Osteocyte (in vitro differentiated cells): ENCODE measurements at regions not wholly inside any gene's neighbourhood (a gene's known extent, or its start where the extent isn't known, plus 50 kb on each side); places are given as distances from the start of the nearest gene placed in this dataset.

Experiments used
- DNase-seq: peaks from one replicate; pipeline ENCODE4 v3.0.0; 2021; ENCODE audit warnings: mixed read lengths; ENCODE audit not compliant: unreplicated experiment; ENCODE audit errors: extremely low spot score
- H3K27ac Mint-ChIP-seq: one replicate; pipeline ENCODE4 v1.8.0; 2021; ENCODE audit warnings: mild to moderate bottlenecking, mixed read lengths; ENCODE audit not compliant: unreplicated experiment
- H3K27me3 Mint-ChIP-seq: one replicate; pipeline ENCODE4 v1.8.0; 2021; ENCODE audit warnings: mixed read lengths; ENCODE audit not compliant: unreplicated experiment
- H3K36me3 Mint-ChIP-seq: one replicate; pipeline ENCODE4 v1.8.0; 2021; ENCODE audit warnings: mixed read lengths; ENCODE audit not compliant: unreplicated experiment
- H3K4me1 Mint-ChIP-seq: one replicate; pipeline ENCODE4 v1.8.0; 2021; ENCODE audit warnings: mixed read lengths; ENCODE audit not compliant: unreplicated experiment
- H3K4me3 Mint-ChIP-seq: one replicate; pipeline ENCODE4 v1.8.0; 2021; ENCODE audit warnings: mild to moderate bottlenecking, moderate library complexity, mixed read lengths; ENCODE audit not compliant: unreplicated experiment
- H3K9me3 Mint-ChIP-seq: one replicate; pipeline ENCODE4 v1.8.0; 2021; ENCODE audit warnings: mixed read lengths; ENCODE audit not compliant: unreplicated experiment
- CTCF ChIP-seq: fragments of 200-600 bp; sonication (generic); IDR thresholded peaks from 2 replicates; pipeline ENCODE4 v1.5.0; 2021; ENCODE audit warnings: antibody characterized with exemption, mild to moderate bottlenecking, moderate library complexity

GRCh38 chr18:67428805-67429204, 87.7 kb downstream of the DSEL start:
- Mint-ChIP-seq H3K27me3 (no peaks in the 10 kb centered on the region), H3K9me3 (peaks cover 9% of the 10 kb centered on the region), H3K4me1 (peaks cover 32% of the 10 kb centered on the region), H3K4me3 (peak overlapping the region; percentile 46), H3K27ac (peak overlapping the region; percentile 82), H3K36me3 (no peaks in the 10 kb centered on the region)
- DNase-seq, result no peak
- no peak for TF ChIP-seq CTCF

- Mint-ChIP-seq H3K36me3 (no peaks in the 10 kb centered on the region), H3K27ac (peak overlapping the region; percentile 82), H3K9me3 (peaks cover 9% of the 10 kb centered on the region), H3K4me1 (peaks cover 32% of the 10 kb centered on the region), H3K27me3 (no peaks in the 10 kb centered on the region), H3K4me3 (peak overlapping the region; percentile 26)
- TF ChIP-seq CTCF, result no peak
- DNase-seq, result no peak
Measured at GRCh38 chr18:67428158-67428557, 88.4 kb downstream of the DSEL start.

- Mint-ChIP-seq H3K36me3 (no peaks in the 10 kb centered on the region), H3K4me3 (no peak overlapping the region), H3K27ac (no peak overlapping the region), H3K27me3 (no peaks in the 10 kb centered on the region), H3K4me1 (peaks cover 28% of the 10 kb centered on the region), H3K9me3 (peaks cover 9% of the 10 kb centered on the region)
- no peak for TF ChIP-seq CTCF
- no peak for DNase-seq
Measured at GRCh38 chr18:67426486-67426885, 90.0 kb downstream of the DSEL start.

- no peak for DNase-seq
- TF ChIP-seq CTCF, result no peak
- H3K27me3 Mint-ChIP-seq, result no peaks in the 10 kb centered on the region
- peaks cover 33% of the 10 kb centered on the region for H3K4me1 Mint-ChIP-seq
- H3K27ac Mint-ChIP-seq, result no peak overlapping the region
- no peaks in the 10 kb centered on the region for H3K36me3 Mint-ChIP-seq
- H3K4me3 Mint-ChIP-seq, result no peak overlapping the region
- peaks cover 9% of the 10 kb centered on the region for H3K9me3 Mint-ChIP-seq
Measured at GRCh38 chr18:67425672-67426071, 90.8 kb downstream of the DSEL start.

GRCh38 chr18:67421651-67422050, 94.9 kb downstream of the DSEL start:
- H3K36me3 Mint-ChIP-seq, result no peaks in the 10 kb centered on the region
- no peak overlapping the region for H3K27ac Mint-ChIP-seq
- H3K4me1 Mint-ChIP-seq, result peaks cover 25% of the 10 kb centered on the region
- H3K9me3 Mint-ChIP-seq, result peaks cover 9% of the 10 kb centered on the region
- H3K27me3 Mint-ChIP-seq, result no peaks in the 10 kb centered on the region
- no peak for DNase-seq
- H3K4me3 Mint-ChIP-seq, result no peak overlapping the region
- no peak for TF ChIP-seq CTCF
